Right lobe of liver (tissue), 6 donors: ENCODE measurements at regions not wholly inside any gene's neighbourhood (a gene's known extent, or its start where the extent isn't known, plus 50 kb on each side); places are given as distances from the start of the nearest gene placed in this dataset.

Experiments used
- ATAC-seq, 4 donors: fragments of 200-7000 bp; cut with Tn5 transposase; one replicate each; pipeline ENCODE4 v1.9.1; 2020; ENCODE audit warnings: mild to moderate bottlenecking in 4 of 4, moderate library complexity in 4 of 4
- DNase-seq, 3 donors: peaks; one replicate each; pipeline ENCODE4 v3.0.0-alpha.2; 2020
- H3K27ac ChIP-seq, 3 donors: fragments of 200-600 bp; one replicate each; pipeline ENCODE4 v1.8.0; 2022
- H3K27me3 ChIP-seq, 2 donors: fragments of 200-600 bp; one replicate each; pipeline ENCODE4 v1.8.0; 2022
- H3K36me3 ChIP-seq, 4 donors: fragments of 200-600 bp; sonication (generic) in 1 of 4; one replicate each; pipeline versions ENCODE4 v1.5.1 to v1.8.0; 2017 to 2022; ENCODE audit warnings: control low read depth in 1 of 4
- H3K4me1 ChIP-seq, 4 donors: fragments of 200-600 bp; sonication (generic) in 1 of 4; one replicate each; pipeline versions ENCODE4 v1.5.1 to v1.8.0; 2017 to 2022; ENCODE audit warnings: control low read depth in 1 of 4
- H3K4me3 ChIP-seq, 3 donors: fragments of 200-600 bp; one replicate each; pipeline ENCODE4 v1.8.0; 2022
- H3K9me3 ChIP-seq, 4 donors: fragments of 200-600 bp; sonication (generic) in 1 of 4; one replicate each; pipeline versions ENCODE4 v1.5.1 to v1.8.0; 2017 to 2022; ENCODE audit warnings: control low read depth in 1 of 4
- CTCF ChIP-seq, 4 donors: fragments of 200-600 bp in 3 of 4; fragments of 450-650 bp in 1 of 4; IDR thresholded peaks; one replicate each; pipeline versions ENCODE4 v1.5.1 to v1.8.0; 2016 to 2022; ENCODE audit warnings: antibody characterized with exemption in 4 of 4, mild to moderate bottlenecking in 2 of 4
- POLR2A ChIP-seq: fragments of 450-650 bp; IDR thresholded peaks from one replicate; pipeline ENCODE4 v1.6.1; 2017; ENCODE audit warnings: antibody characterized with exemption, mild to moderate bottlenecking
- WGBS: methylation state at CpG from one replicate; pipeline ENCODE4 v1.1.6; 2018; ENCODE audit warnings: low coverage, low lambda C conversion rate; ENCODE audit not compliant: insufficient coverage; ENCODE audit errors: missing lambda C conversion rate; 5-methylcytosine and 5-hydroxymethylcytosine counted together
- intact Hi-C, 2 donors: fragments of 100-400 bp; cut with DNase I; formaldehyde crosslinking; loops; one replicate each; pipeline versions ENCODE4 v1.11.2 to v1.14.1; 2022
- donor health status: DM: no; HTN: yes; CAD: no.
- donor health status: DM: no; HTN: no; CAD: no.
- donor health status: DM: no; HTN: no; CAD: no.
- donor health status: DM: no; HTN: yes; CAD: no.
- donor health status: DM: no; HTN: yes; CAD: no.

DNA sequence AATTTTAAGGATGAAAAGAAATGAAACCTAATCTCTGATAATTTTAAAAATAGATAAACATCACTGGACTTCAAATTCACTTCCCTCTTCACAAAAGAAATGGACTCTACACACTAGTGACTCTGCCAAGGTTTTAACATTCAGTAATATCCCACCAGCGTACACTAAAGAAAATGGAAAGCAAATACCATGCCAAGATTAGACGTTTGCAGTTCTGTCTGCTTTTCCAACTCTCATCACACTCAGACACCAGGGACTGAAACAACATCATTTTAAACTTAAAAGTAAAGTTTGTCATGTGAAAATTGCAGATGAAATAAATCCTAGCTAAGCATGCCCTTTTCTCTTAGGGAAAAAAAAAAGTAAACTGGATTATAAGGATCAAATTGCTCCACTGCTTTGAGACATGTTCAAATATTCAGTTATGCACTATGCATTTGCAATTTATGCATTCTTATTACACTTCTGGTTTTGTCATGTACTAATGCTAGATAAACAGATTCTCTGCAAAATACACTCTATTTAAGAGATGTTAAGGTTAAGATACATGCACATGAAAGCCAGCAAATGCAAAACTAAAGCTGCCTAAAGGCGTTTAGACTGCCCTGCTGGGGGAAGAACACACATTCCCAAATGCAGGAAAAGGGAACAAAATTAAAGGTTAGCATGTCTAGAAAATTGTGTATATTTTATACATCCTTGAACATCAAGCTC is 534.4 kb upstream of the EPHA5 start:
- ATAC-seq: no peak
- Histone ChIP-seq H3K9me3 (no peaks in the 10 kb centered on the region), H3K4me1 (no peaks in the 10 kb centered on the region), H3K27ac (no peak overlapping the region), H3K27me3 (no peaks in the 10 kb centered on the region), H3K36me3 (no peaks in the 10 kb centered on the region), H3K4me3 (no peak overlapping the region)
- TF ChIP-seq POLR2A (no peak), CTCF (IDR thresholded peaks at IDR 0.05) (no peak)
- WGBS: 30% methylated on average over 3 of the region's 3 CpGs
- no peak for DNase-seq
- intact Hi-C loops: no loop called here

DNA sequence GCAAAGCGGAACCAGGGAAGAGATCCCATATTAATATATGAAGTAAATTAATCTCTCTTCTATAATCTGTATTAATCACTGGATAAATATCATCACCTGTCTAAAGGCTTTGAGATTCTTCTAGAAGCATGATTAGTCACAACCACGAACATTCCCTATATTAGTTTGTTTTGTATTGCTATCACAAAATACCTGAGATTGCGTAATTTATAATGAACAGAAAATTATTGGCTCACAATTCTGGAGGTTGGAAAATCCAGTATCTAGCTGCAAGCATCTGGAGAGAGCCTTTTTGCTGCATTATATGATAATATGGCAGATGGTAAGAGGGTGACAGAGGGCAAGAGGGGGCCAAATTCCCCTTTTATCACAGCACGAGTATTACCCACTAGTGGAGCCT is 532.6 kb upstream of the EPHA5 start:
- no peaks in the 10 kb centered on the region for H3K4me1 ChIP-seq
- WGBS: 51% methylated on average over 4 of the region's 4 CpGs
- H3K27me3 ChIP-seq: no peaks in the 10 kb centered on the region
- no peak overlapping the region for H3K27ac ChIP-seq
- H3K4me3 ChIP-seq: no peak overlapping the region
- DNase-seq (no peak), ATAC-seq (no peak)
- intact Hi-C loops: no loop called here
- H3K36me3 ChIP-seq: no peaks in the 10 kb centered on the region
- no peaks in the 10 kb centered on the region for H3K9me3 ChIP-seq
- TF ChIP-seq POLR2A (no peak), CTCF (IDR thresholded peaks at IDR 0.05) (no peak)

- DNase-seq (no peak), ATAC-seq (no peak)
- no peaks in the 10 kb centered on the region for H3K9me3 ChIP-seq
- no peaks in the 10 kb centered on the region for H3K27me3 ChIP-seq
- TF ChIP-seq POLR2A: no peak
- TF ChIP-seq CTCF (IDR thresholded peaks at IDR 0.05): no peak
- H3K4me3 ChIP-seq: no peak overlapping the region
- intact Hi-C loops: no loop called here
- no peaks in the 10 kb centered on the region for H3K36me3 ChIP-seq
- no peak overlapping the region for H3K27ac ChIP-seq
- 10% methylated on average over 1 of the region's 1 CpG for WGBS
- no peaks in the 10 kb centered on the region for H3K4me1 ChIP-seq
These were observed 527.2 kb upstream of the EPHA5 start for GRCh38 chr4:66197451-66197850.

DNA sequence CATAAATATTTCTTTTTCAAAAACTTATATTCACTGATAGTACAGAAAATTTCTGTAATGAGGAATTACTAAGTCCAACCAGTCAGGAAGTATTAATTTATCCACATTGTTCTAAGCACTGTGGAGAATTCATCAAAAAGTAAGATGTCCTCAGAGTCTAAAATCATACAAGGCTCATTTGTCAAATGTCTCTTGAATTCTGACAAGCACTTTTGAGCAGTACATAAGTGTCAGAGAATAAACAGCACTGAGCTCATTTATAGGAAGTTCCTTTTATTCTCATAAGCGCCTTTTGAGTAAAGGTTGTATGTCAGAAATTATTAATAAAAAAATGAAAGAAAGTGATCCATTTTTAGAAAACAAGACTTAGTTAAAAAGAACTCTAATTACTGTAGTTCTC is 523.2 kb upstream of the EPHA5 start:
- WGBS: 29% methylated on average over 1 of the region's 1 CpG
- Histone ChIP-seq H3K4me1 (no peaks in the 10 kb centered on the region), H3K4me3 (no peak overlapping the region), H3K36me3 (no peaks in the 10 kb centered on the region), H3K9me3 (no peaks in the 10 kb centered on the region), H3K27me3 (no peaks in the 10 kb centered on the region), H3K27ac (no peak overlapping the region)
- ATAC-seq (no peak), DNase-seq (no peak)
- no peak for TF ChIP-seq CTCF (IDR thresholded peaks at IDR 0.05)
- TF ChIP-seq POLR2A: no peak
- intact Hi-C loops: no loop called here
